Stimulated activated CD4-positive, alpha-beta T cell treated with anti-CD3 and anti-CD28 coated beads, TNF-alpha, amount 100 ng/mL, for 24 hours (primary cell): ENCODE measurements at regions not wholly inside any gene's neighbourhood (a gene's known extent, or its start where the extent isn't known, plus 50 kb on each side); places are given as distances from the start of the nearest gene placed in this dataset.

Source experiments
- DNase-seq, 3 experiments: peaks; one replicate each; pipeline ENCODE4 v3.0.0-alpha.2; 2020; ENCODE audit warnings: low read depth in 3 of 3

GRCh38 chr20:59431014-59431413, 130.6 kb downstream of the EDN3 start:
- DNase-seq, result no peak

- DNase-seq, result no peak
Measured at GRCh38 chr20:59434960-59435359, 134.5 kb downstream of the EDN3 start.

GRCh38 chr20:59435518-59435917, 135.1 kb downstream of the EDN3 start:
- no peak for DNase-seq

- DNase-seq, result no peak
Measured at GRCh38 chr20:59437601-59438031, 137.2 kb downstream of the EDN3 start.

GRCh38 chr20:59438201-59438600, 137.8 kb downstream of the EDN3 start:
- no peak for DNase-seq

GRCh38 chr20:59439243-59439642, 138.8 kb downstream of the EDN3 start:
- no peak for DNase-seq

GRCh38 chr20:59441306-59441705, 140.9 kb downstream of the EDN3 start:
- DNase-seq, result no peak

- DNase-seq, result no peak
Measured at GRCh38 chr20:59441860-59442810, 141.7 kb downstream of the EDN3 start.

- DNase-seq, result no peak
Measured at GRCh38 chr20:59443550-59443949, 143.1 kb downstream of the EDN3 start.

GRCh38 chr20:59446376-59446775, 146.0 kb downstream of the EDN3 start:
- no peak for DNase-seq

GRCh38 chr20:59448196-59448595, 147.8 kb downstream of the EDN3 start:
- no peak for DNase-seq

GRCh38 chr20:59448851-59449444, 148.5 kb downstream of the EDN3 start:
- DNase-seq, result no peak

GRCh38 chr20:59451066-59451630, 150.7 kb downstream of the EDN3 start:
- no peak for DNase-seq

- DNase-seq, result no peak
Measured at GRCh38 chr20:59451641-59452040, 151.2 kb downstream of the EDN3 start.

GRCh38 chr20:59452856-59453255, 151.5 kb upstream of the PHACTR3 start:
- no peak for DNase-seq

- no peak for DNase-seq
Measured at GRCh38 chr20:59453759-59454560, 150.4 kb upstream of the PHACTR3 start.

- DNase-seq, result no peak
Measured at GRCh38 chr20:59455402-59456341, 148.7 kb upstream of the PHACTR3 start.

GRCh38 chr20:59456342-59457279, 147.7 kb upstream of the PHACTR3 start:
- no peak for DNase-seq

- DNase-seq, result no peak
Measured at GRCh38 chr20:59458645-59459044, 145.7 kb upstream of the PHACTR3 start.

- no peak for DNase-seq
Measured at GRCh38 chr20:59459586-59459985, 144.8 kb upstream of the PHACTR3 start.
